PC-9 (cell line): ENCODE measurements at regions not wholly inside any gene's neighbourhood (a gene's known extent, or its start where the extent isn't known, plus 50 kb on each side); places are given as distances from the start of the nearest gene placed in this dataset.

ENCODE experiments used
- EZH2 ChIP-seq: fragments of 200-600 bp; sonication (generic); IDR thresholded peaks from 2 replicates; pipeline ENCODE4 v1.8.0; 2017; ENCODE audit warnings: antibody characterized with exemption, low read depth
- TF ChIP-seq, protein P1 (sequence below): fragments of 200-600 bp; sonication (generic); conservative IDR thresholded peaks from 2 replicates; pipeline ENCODE4 v1.6.1; 2017; ENCODE audit warnings: mixed run types, antibody characterized with exemption, mild to moderate bottlenecking, moderate library complexity

DNA sequence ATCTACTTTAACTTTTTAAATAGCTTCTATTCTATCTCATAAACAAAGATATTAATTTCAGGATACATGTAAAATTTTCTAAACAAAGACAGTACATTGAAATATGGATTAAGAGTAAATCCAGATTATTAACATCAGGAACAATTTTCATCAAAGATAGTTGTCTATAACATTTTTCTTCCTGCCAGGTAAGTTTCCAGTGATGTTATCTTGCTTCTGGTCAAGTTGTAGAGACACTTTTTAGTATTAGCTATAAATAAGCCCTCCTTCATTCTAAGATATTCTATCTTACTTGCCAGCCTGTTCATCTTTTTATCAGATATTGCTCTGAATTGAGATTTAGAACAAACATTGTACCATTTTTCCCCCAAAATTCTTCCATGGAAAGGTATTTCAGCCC, 94.4 kb upstream of the KCTD3 start:
- TF ChIP-seq, protein P1, sequence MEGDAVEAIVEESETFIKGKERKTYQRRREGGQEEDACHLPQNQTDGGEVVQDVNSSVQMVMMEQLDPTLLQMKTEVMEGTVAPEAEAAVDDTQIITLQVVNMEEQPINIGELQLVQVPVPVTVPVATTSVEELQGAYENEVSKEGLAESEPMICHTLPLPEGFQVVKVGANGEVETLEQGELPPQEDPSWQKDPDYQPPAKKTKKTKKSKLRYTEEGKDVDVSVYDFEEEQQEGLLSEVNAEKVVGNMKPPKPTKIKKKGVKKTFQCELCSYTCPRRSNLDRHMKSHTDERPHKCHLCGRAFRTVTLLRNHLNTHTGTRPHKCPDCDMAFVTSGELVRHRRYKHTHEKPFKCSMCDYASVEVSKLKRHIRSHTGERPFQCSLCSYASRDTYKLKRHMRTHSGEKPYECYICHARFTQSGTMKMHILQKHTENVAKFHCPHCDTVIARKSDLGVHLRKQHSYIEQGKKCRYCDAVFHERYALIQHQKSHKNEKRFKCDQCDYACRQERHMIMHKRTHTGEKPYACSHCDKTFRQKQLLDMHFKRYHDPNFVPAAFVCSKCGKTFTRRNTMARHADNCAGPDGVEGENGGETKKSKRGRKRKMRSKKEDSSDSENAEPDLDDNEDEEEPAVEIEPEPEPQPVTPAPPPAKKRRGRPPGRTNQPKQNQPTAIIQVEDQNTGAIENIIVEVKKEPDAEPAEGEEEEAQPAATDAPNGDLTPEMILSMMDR = no peak
- TF ChIP-seq EZH2 = no peak
